ENCODE measurements at regions not wholly inside any gene's neighbourhood (a gene's known extent, or its start where the extent isn't known, plus 50 kb on each side); places are given as distances from the start of the nearest gene placed in this dataset.

DNA sequence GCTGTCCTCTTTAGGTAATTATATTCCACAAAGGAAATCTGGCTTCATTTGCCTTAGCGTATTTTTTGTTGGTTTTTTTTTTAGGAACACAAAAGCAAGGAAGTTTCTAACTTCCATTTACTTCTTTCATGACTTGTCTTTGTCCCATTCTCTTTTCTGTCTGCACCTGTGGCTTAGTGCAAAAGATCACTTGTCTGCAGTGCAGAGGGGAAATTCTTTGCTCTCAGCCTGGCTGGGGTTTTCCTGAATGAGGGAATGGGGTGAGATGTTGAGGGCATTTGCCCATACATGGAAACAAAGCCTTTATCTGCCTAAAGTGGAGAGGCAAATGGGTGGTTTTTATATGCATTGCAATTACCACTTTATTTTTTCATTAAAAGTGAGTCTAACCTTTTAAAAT lies 361.1 kb upstream of the IGFBP3 start:
- ATAC-seq (ENCODE audit: low read depth) = no peak
- no peak overlapping the region for H2BK5ac ChIP-seq (ENCODE audit: low read depth, low read length, poor library complexity, severe bottlenecking)
- no peaks in the 10 kb centered on the region for H3K4me1 ChIP-seq (ENCODE audit: control insufficient read depth, insufficient read depth, low read length)
- CTCF ChIA-PET = interaction anchor here (0.6 to 0.7 kb wide), 2 partner anchors 12 to 29 kb away, joined by 3 read pairs; no protein-coding TSS in a partner anchor
- no CpG with 5 or more reads among the region's 1 CpG for WGBS, 2 experiments (ENCODE audit: extremely low coverage in 2 of 2, insufficient read length in 1 of 2)
- no peak overlapping the region for H4K91ac ChIP-seq (ENCODE audit: insufficient read depth, low read depth, low read length)
- H3K4me3 ChIP-seq (ENCODE audit: insufficient read depth, low read depth, low read length) = no peak overlapping the region
- intact Hi-C loops (cut with micrococcal nuclease) (no loop called here), in situ Hi-C loops (cut with MboI; ENCODE audit: low sequenced_read_pairs) (no loop called here), dilution Hi-C loops (cut with HindIII; ENCODE audit: low sequenced_read_pairs, unreplicated experiment) (no loop called here)
- H4K20me1 ChIP-seq (ENCODE audit: insufficient read depth, low read length) = no peaks in the 10 kb centered on the region
- H2BK120ac ChIP-seq (ENCODE audit: low read depth, low read length) = no peak overlapping the region
- POLR2A ChIA-PET (ENCODE audit: unreplicated experiment) = interaction anchor here (0.5 to 0.6 kb wide), 2 partner anchors 13 kb away, joined by 3 to 14 read pairs; no protein-coding TSS in a partner anchor
- no peak overlapping the region for H2AK5ac ChIP-seq (ENCODE audit: low read depth, low read length)
- H3K56ac ChIP-seq (ENCODE audit: extremely low read depth, insufficient read depth, low read length) = no peak overlapping the region
- no peak overlapping the region for H3K18ac ChIP-seq (ENCODE audit: low read depth, low read length)
- no peak overlapping the region for H2BK15ac ChIP-seq (ENCODE audit: low read depth, low read length)
- H3K4me2 ChIP-seq (ENCODE audit: low read depth, low read length) = no peak overlapping the region
- no peak overlapping the region for H2AK9ac ChIP-seq (replicated peaks; ENCODE audit: low read depth, low read length, poor library complexity)
- no peak overlapping the region for H3K9ac ChIP-seq (ENCODE audit: low read depth, low read length)
- TF ChIP-seq RAD21 (IDR thresholded peaks at IDR 0.05; ENCODE audit: low read length) (no peak), POLR2A (IDR thresholded peaks at IDR 0.05; ENCODE audit: low read depth, low read length) (no peak), NFE2L2 (IDR thresholded peaks at IDR 0.05; ENCODE audit: low read depth, low read length) (no peak), MXI1 (IDR thresholded peaks at IDR 0.05; ENCODE audit: borderline replicate concordance, low read depth, low read length) (no peak)
- TF ChIP-seq, protein P1, sequence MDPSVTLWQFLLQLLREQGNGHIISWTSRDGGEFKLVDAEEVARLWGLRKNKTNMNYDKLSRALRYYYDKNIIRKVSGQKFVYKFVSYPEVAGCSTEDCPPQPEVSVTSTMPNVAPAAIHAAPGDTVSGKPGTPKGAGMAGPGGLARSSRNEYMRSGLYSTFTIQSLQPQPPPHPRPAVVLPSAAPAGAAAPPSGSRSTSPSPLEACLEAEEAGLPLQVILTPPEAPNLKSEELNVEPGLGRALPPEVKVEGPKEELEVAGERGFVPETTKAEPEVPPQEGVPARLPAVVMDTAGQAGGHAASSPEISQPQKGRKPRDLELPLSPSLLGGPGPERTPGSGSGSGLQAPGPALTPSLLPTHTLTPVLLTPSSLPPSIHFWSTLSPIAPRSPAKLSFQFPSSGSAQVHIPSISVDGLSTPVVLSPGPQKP (IDR thresholded peaks at IDR 0.05; ENCODE audit: borderline replicate concordance, low read depth, low read length) = no peak
- H2AFZ ChIP-seq (replicated peaks; ENCODE audit: low read length, poor library complexity) = no peak overlapping the region
- H3K27ac ChIP-seq (ENCODE audit: insufficient read depth, low read length) = no peak overlapping the region
- H3K23ac ChIP-seq (ENCODE audit: low read depth, low read length) = no peak overlapping the region
- DNase-seq = no peak
- H3K36me3 ChIP-seq (ENCODE audit: control insufficient read depth, insufficient read depth, low read length) = no peaks in the 10 kb centered on the region
- no peak overlapping the region for H4K8ac ChIP-seq (ENCODE audit: low read depth in 2 of 2, low read length in 2 of 2)
- BruUV-seq (replicated peaks) = no TSS peak
- no peaks in the 10 kb centered on the region for H3K27me3 ChIP-seq (ENCODE audit: control insufficient read depth, insufficient read depth, low read length)
- H4K5ac ChIP-seq (ENCODE audit: low read depth, low read length) = no peak overlapping the region
- no peak overlapping the region for H2BK20ac ChIP-seq (ENCODE audit: low read depth, low read length)
- no peak overlapping the region for H3K4ac ChIP-seq (ENCODE audit: low read depth, low read length)
- no peaks in the 10 kb centered on the region for H3K9me1 ChIP-seq (ENCODE audit: insufficient read depth, low read length)
- no peak overlapping the region for H3K14ac ChIP-seq (replicated peaks; ENCODE audit: low read depth, low read length)
- no peaks in the 10 kb centered on the region for H3K79me1 ChIP-seq (ENCODE audit: low read depth in 1 of 2, low read length in 2 of 2)
- H3K9me3 ChIP-seq (ENCODE audit: control insufficient read depth, insufficient read depth, low read length) = no peaks in the 10 kb centered on the region

Measured in IMR-90 (cell line).